Transverse colon (tissue), 4 donors: ENCODE measurements at regions not wholly inside any gene's neighbourhood (a gene's known extent, or its start where the extent isn't known, plus 50 kb on each side); places are given as distances from the start of the nearest gene placed in this dataset.

ENCODE experiments used
- DNase-seq: peaks from one replicate; pipeline ENCODE4 v3.0.0-alpha.2; 2019
- H3K27ac ChIP-seq, 4 donors: fragments of 200-600 bp; sonication (generic); 2 replicates each; pipeline ENCODE4 v1.5.1; 2016 to 2018; ENCODE audit warnings: inconsistent platforms in 4 of 4
- H3K27me3 ChIP-seq: fragments of 200-600 bp; sonication (generic); 2 replicates; pipeline ENCODE4 v1.5.1; 2017; ENCODE audit warnings: inconsistent platforms
- H3K36me3 ChIP-seq, 4 donors: fragments of 200-600 bp; sonication (generic); 2 replicates each; pipeline ENCODE4 v1.5.1; 2017 to 2019; ENCODE audit warnings: inconsistent platforms in 4 of 4
- H3K4me1 ChIP-seq, 4 donors: fragments of 200-600 bp; sonication (generic); 2 replicates each; pipeline ENCODE4 v1.5.1; 2017 to 2020; ENCODE audit warnings: inconsistent platforms in 4 of 4
- H3K4me3 ChIP-seq, 4 donors: fragments of 200-600 bp; sonication (generic); 1 replicate in 1 of 4; 2 replicates in 3 of 4; pipeline versions ENCODE4 v1.5.1 to v1.6.1; 2017 to 2019; ENCODE audit warnings: inconsistent platforms in 4 of 4
- H3K9me3 ChIP-seq, 2 donors: fragments of 200-600 bp; sonication (generic); 2 replicates each; pipeline ENCODE4 v1.5.1; 2017 to 2019; ENCODE audit warnings: inconsistent platforms in 2 of 2
- CTCF ChIP-seq, 5 experiments: fragments of 200-600 bp in 3 of 5; fragments of 450-650 bp in 2 of 5; sonication (generic) in 3 of 5; IDR thresholded peaks; 1 replicate in 2 of 5; 2 replicates in 3 of 5; pipeline ENCODE4 v1.5.1; 2016 to 2017; ENCODE audit warnings: antibody characterized with exemption in 5 of 5, inconsistent platforms in 3 of 5, mild to moderate bottlenecking in 2 of 5, moderate library complexity in 1 of 5
- EP300 ChIP-seq: sonication (generic); formaldehyde crosslinking; IDR thresholded peaks from one replicate; pipeline ENCODE4 v1.6.1; 2017; ENCODE audit warnings: antibody characterized with exemption, low read depth
- POLR2A ChIP-seq: fragments of 450-650 bp; IDR thresholded peaks from one replicate; pipeline ENCODE4 v1.6.1; 2016; ENCODE audit warnings: antibody characterized with exemption, mild to moderate bottlenecking, moderate library complexity
- POLR2AphosphoS5 ChIP-seq, 3 donors: sonication (generic); formaldehyde crosslinking; IDR thresholded peaks; one replicate each; pipeline ENCODE4 v1.6.1; 2016; ENCODE audit warnings: antibody characterized with exemption in 3 of 3
- WGBS, 2 donors: methylation state at CpG; one replicate each; pipeline ENCODE4 v1.1.5; 2018; ENCODE audit warnings: low coverage in 1 of 2; 5-methylcytosine and 5-hydroxymethylcytosine counted together
- in situ Hi-C, 4 donors: fragments of 200-750 bp; cut with MboI; loops; one replicate each; pipeline versions ENCODE4 v1.15.0 to v1.15.1; 2017; ENCODE audit warnings: low sequenced_read_pairs in 3 of 4, low pct_ligation_motif_present in 1 of 4, low pct_unique_long_range_greater_than_20kb in 1 of 4
- intact Hi-C: fragments of 100-400 bp; cut with DNase I; formaldehyde crosslinking; loops from one replicate; pipeline ENCODE4 v1.15.1; 2023; ENCODE audit warnings: low total_unique reads

- Histone ChIP-seq H3K4me3 (no peak overlapping the region), H3K27ac (no peak overlapping the region), H3K4me1 (no peaks in the 10 kb centered on the region), H3K27me3 (no peaks in the 10 kb centered on the region), H3K9me3 (peaks cover 0 to 4% of the 10 kb centered on the region in 2 donors), H3K36me3 (no peaks in the 10 kb centered on the region)
- TF ChIP-seq POLR2A = no peak
- TF ChIP-seq POLR2AphosphoS5 (IDR thresholded peaks at IDR 0.05) = no peak
- peak in 2 of 5 experiments; percentile 16 to 28 for TF ChIP-seq CTCF (IDR thresholded peaks at IDR 0.05)
- WGBS, 2 donors = 79 to 83% methylated on average over 1 to 7 of the region's 7 CpGs
- no peak for DNase-seq
- in situ Hi-C loops = no loop called here
- intact Hi-C loops = no loop called here
Measured at GRCh38 chr19:23996549-23996948, 81.9 kb downstream of the ZNF726 start.

GRCh38 chr19:23998568-23998967, 83.9 kb downstream of the ZNF726 start:
- H3K27ac ChIP-seq = no peak overlapping the region
- no peaks in the 10 kb centered on the region for H3K4me1 ChIP-seq
- peaks cover 4% of the 10 kb centered on the region in 2 donors for H3K9me3 ChIP-seq
- H3K4me3 ChIP-seq = no peak overlapping the region
- no peaks in the 10 kb centered on the region for H3K27me3 ChIP-seq
- no peak for DNase-seq
- no peak for TF ChIP-seq POLR2AphosphoS5 (IDR thresholded peaks at IDR 0.05)
- TF ChIP-seq EP300 = no peak
- TF ChIP-seq POLR2A = no peak
- TF ChIP-seq CTCF (IDR thresholded peaks at IDR 0.05) = no peak
- no peaks in the 10 kb centered on the region for H3K36me3 ChIP-seq
- intact Hi-C loops = no loop called here
- in situ Hi-C loops = no loop called here
- WGBS, 2 donors = 78% methylated on average over 2 of the region's 2 CpGs; no CpG with 5 or more reads in 1 of the 2 donors

GRCh38 chr19:23999821-24000610, 85.3 kb downstream of the ZNF726 start:
- no peak for TF ChIP-seq EP300
- TF ChIP-seq CTCF (IDR thresholded peaks at IDR 0.05) = no peak
- TF ChIP-seq POLR2A = no peak
- no peak for TF ChIP-seq POLR2AphosphoS5 (IDR thresholded peaks at IDR 0.05)
- Histone ChIP-seq H3K4me1 (no peaks in the 10 kb centered on the region), H3K27ac (no peak overlapping the region), H3K27me3 (no peaks in the 10 kb centered on the region), H3K4me3 (no peak overlapping the region), H3K36me3 (no peaks in the 10 kb centered on the region), H3K9me3 (peaks cover 4% of the 10 kb centered on the region in 2 donors)
- in situ Hi-C loops = no loop called here
- intact Hi-C loops = no loop called here
- 71 to 84% methylated on average over 2 to 9 of the region's 9 CpGs for WGBS, 2 donors
- DNase-seq = no peak

GRCh38 chr19:24000656-24001055, 86.0 kb downstream of the ZNF726 start:
- Histone ChIP-seq H3K4me1 (no peaks in the 10 kb centered on the region), H3K9me3 (peaks cover 4% of the 10 kb centered on the region in 2 donors), H3K4me3 (no peak overlapping the region), H3K27ac (no peak overlapping the region), H3K36me3 (no peaks in the 10 kb centered on the region), H3K27me3 (no peaks in the 10 kb centered on the region)
- in situ Hi-C loops (no loop called here), intact Hi-C loops (no loop called here)
- DNase-seq = no peak
- TF ChIP-seq CTCF (IDR thresholded peaks at IDR 0.05) (no peak), POLR2AphosphoS5 (IDR thresholded peaks at IDR 0.05) (no peak), EP300 (no peak), POLR2A (no peak)
- WGBS, 2 donors = 94% methylated on average over 2 of the region's 2 CpGs; no CpG with 5 or more reads in 1 of the 2 donors
